A549 (cell line): ENCODE measurements at regions not wholly inside any gene's neighbourhood (a gene's known extent, or its start where the extent isn't known, plus 50 kb on each side); places are given as distances from the start of the nearest gene placed in this dataset.

Source experiments
- ATAC-seq, 2 experiments: fragments of 200-7000 bp in 1 of 2; fragments of >200 bp in 1 of 2; cut with Nextera tagmentation in 1 of 2; cut with Tn5 transposase in 1 of 2; 3 replicates each; pipeline versions ENCODE4 v1.8.0 to v1.9.1; 2018 to 2020; ENCODE audit warnings: mild to moderate bottlenecking in 1 of 2, moderate library complexity in 1 of 2
- CTCF ChIA-PET: fragments of 300-600 bp; sonication (Branson Sonifier 250); formaldehyde crosslinking; extraction: SDS; loops from one replicate; lab custom pipeline; 2021; ENCODE audit warnings: antibody characterized with exemption, inconsistent platforms; lab: Yijun Ruan, JAX
- POLR2A ChIA-PET: fragments of 350-600 bp; formaldehyde crosslinking; extraction: SDS; loops from one replicate; lab custom pipeline; 2021; ENCODE audit warnings: antibody characterized with exemption, inconsistent platforms; lab: Yijun Ruan, JAX
- DNase-seq, 2 experiments: peaks; one replicate each; pipeline versions ENCODE4 v3.0.0 to v3.0.0-alpha.2; 2011 to 2016; ENCODE audit warnings: low read depth in 1 of 2, low spot score in 1 of 2
- FAIRE-seq: peaks from 2 replicates; lab custom pipeline; 2011; peaks lifted over from hg19 to GRCh38; lab: Jason Lieb, UNC
- H3K27ac ChIP-seq, 2 experiments: fragments of >200 bp; sonication (Bioruptor Twin); formaldehyde crosslinking; 3 replicates each; pipeline ENCODE4 v1.5.1; 2016 to 2017
- H3K4me1 ChIP-seq: fragments of >200 bp; sonication (Bioruptor Twin); formaldehyde crosslinking; 3 replicates; pipeline ENCODE4 v1.6.1; 2016
- H3K4me2 ChIP-seq: fragments of >200 bp; sonication (Bioruptor Twin); formaldehyde crosslinking; 3 replicates; pipeline ENCODE4 v1.6.1; 2016
- H3K4me3 ChIP-seq: fragments of >200 bp; sonication (Bioruptor Twin); formaldehyde crosslinking; 3 replicates; pipeline ENCODE4 v1.5.1; 2016
- H3K9me3 ChIP-seq: fragments of >200 bp; sonication (Bioruptor Twin); formaldehyde crosslinking; 3 replicates; pipeline ENCODE4 v1.6.1; 2016
- BHLHE40 ChIP-seq: IDR thresholded peaks from 2 replicates; pipeline ENCODE4 v1.6.1; 2012; ENCODE audit warnings: low read depth, low read length, inconsistent platforms
- CBX2 ChIP-seq: fragments of 200-600 bp; sonication (generic); IDR thresholded peaks from 2 replicates; pipeline ENCODE4 v1.6.1; 2016; ENCODE audit warnings: low read depth, mild to moderate bottlenecking, borderline replicate concordance
- CBX8 ChIP-seq: fragments of 200-600 bp; sonication (generic); IDR thresholded peaks from 2 replicates; pipeline ENCODE4 v1.6.1; 2016
- CHD2 ChIP-seq: fragments of 150-350 bp; IDR thresholded peaks from 2 replicates; pipeline ENCODE4 v1.6.1; 2014; ENCODE audit warnings: low read length; ENCODE audit not compliant: partially characterized antibody
- CHD4 ChIP-seq: fragments of 200-600 bp; sonication (generic); IDR thresholded peaks from 2 replicates; pipeline ENCODE4 v1.6.1; 2016; ENCODE audit warnings: antibody characterized with exemption, mild to moderate bottlenecking, borderline replicate concordance
- EHMT2 ChIP-seq: fragments of 200-600 bp; sonication (generic); IDR thresholded peaks from 2 replicates; pipeline ENCODE4 v1.6.1; 2016; ENCODE audit warnings: antibody characterized with exemption, low read depth, mild to moderate bottlenecking, moderate library complexity
- ESRRA ChIP-seq: fragments of 150-350 bp; IDR thresholded peaks from 2 replicates; pipeline ENCODE4 v1.6.1; 2014; ENCODE audit warnings: mild to moderate bottlenecking, low read length, borderline replicate concordance
- FOSL2 ChIP-seq, 2 experiments: fragments of 450-650 bp in 1 of 2; fragments of >200 bp in 1 of 2; sonication (Bioruptor Twin) in 1 of 2; formaldehyde crosslinking; IDR thresholded peaks; 2 replicates each; pipeline versions ENCODE4 v1.5.0 to v1.6.1; 2016 to 2020; ENCODE audit warnings: mild to moderate bottlenecking in 1 of 2, moderate library complexity in 1 of 2
- HDAC2 ChIP-seq: fragments of 200-600 bp; sonication (generic); IDR thresholded peaks from 2 replicates; pipeline ENCODE4 v1.6.1; 2016
- JUN ChIP-seq, 2 experiments: fragments of >200 bp; sonication (Bioruptor Twin); formaldehyde crosslinking; IDR thresholded peaks; 2 replicates in 1 of 2; 3 replicates in 1 of 2; pipeline ENCODE4 v1.6.1; 2016 to 2017
- JUNB ChIP-seq: fragments of >200 bp; sonication (Bioruptor Twin); formaldehyde crosslinking; IDR thresholded peaks from 2 replicates; pipeline ENCODE4 v1.6.1; 2016
- KDM1A ChIP-seq: fragments of 200-600 bp; sonication (generic); IDR thresholded peaks from 2 replicates; pipeline ENCODE4 v1.6.1; 2016; ENCODE audit warnings: low read depth, mild to moderate bottlenecking
- MAFK ChIP-seq: fragments of 450-650 bp; IDR thresholded peaks from 2 replicates; pipeline ENCODE4 v1.6.1; 2014; ENCODE audit not compliant: partially characterized antibody
- RNF2 ChIP-seq: fragments of 200-600 bp; sonication (generic); IDR thresholded peaks from 2 replicates; pipeline ENCODE4 v1.6.1; 2016; ENCODE audit warnings: low read depth, mild to moderate bottlenecking, antibody characterized with exemption, moderate library complexity, borderline replicate concordance
- SMC3 ChIP-seq: fragments of >200 bp; sonication (Bioruptor Twin); formaldehyde crosslinking; IDR thresholded peaks from 3 replicates; pipeline ENCODE4 v1.6.1; 2018; ENCODE audit warnings: inconsistent platforms
- TFCP2L1 ChIP-seq: fragments of 250-450 bp; sonication (Bioruptor Pico); IDR thresholded peaks from 2 replicates; pipeline ENCODE4 v1.5.0; 2021; ENCODE audit warnings: mild to moderate bottlenecking
- ZC3H11A ChIP-seq: fragments of 450-650 bp; IDR thresholded peaks from 2 replicates; pipeline ENCODE4 v1.6.1; 2014; ENCODE audit warnings: antibody characterized with exemption, mild to moderate bottlenecking
- WGBS: methylation state at CpG from one replicate; pipeline ENCODE4 v1.1.6; 2017; ENCODE audit errors: missing lambda C conversion rate; 5-methylcytosine and 5-hydroxymethylcytosine counted together
- TF ChIP-seq, protein P1 (sequence below): fragments of 200-600 bp; sonication (generic); IDR thresholded peaks from 2 replicates; pipeline ENCODE4 v1.6.1; 2016; ENCODE audit warnings: antibody characterized with exemption, mild to moderate bottlenecking, moderate library complexity
- TF ChIP-seq, protein P2 (sequence below): fragments of 250-450 bp; sonication (Bioruptor Pico); IDR thresholded peaks from 2 replicates; pipeline ENCODE4 v1.5.0; 2021; ENCODE audit warnings: mild to moderate bottlenecking, moderate library complexity, borderline replicate concordance
- TF ChIP-seq, protein P3 (sequence below): fragments of >200 bp; sonication (Bioruptor Twin); formaldehyde crosslinking; IDR thresholded peaks from 2 replicates; pipeline ENCODE4 v1.6.1; 2016
- TF ChIP-seq, protein P4 (sequence below): fragments of 450-650 bp; IDR thresholded peaks from 2 replicates; pipeline ENCODE4 v1.6.1; 2014; ENCODE audit warnings: antibody characterized with exemption
- TF ChIP-seq, protein P5 (sequence below): IDR thresholded peaks from 2 replicates; pipeline ENCODE4 v1.6.1; 2012

DNA sequence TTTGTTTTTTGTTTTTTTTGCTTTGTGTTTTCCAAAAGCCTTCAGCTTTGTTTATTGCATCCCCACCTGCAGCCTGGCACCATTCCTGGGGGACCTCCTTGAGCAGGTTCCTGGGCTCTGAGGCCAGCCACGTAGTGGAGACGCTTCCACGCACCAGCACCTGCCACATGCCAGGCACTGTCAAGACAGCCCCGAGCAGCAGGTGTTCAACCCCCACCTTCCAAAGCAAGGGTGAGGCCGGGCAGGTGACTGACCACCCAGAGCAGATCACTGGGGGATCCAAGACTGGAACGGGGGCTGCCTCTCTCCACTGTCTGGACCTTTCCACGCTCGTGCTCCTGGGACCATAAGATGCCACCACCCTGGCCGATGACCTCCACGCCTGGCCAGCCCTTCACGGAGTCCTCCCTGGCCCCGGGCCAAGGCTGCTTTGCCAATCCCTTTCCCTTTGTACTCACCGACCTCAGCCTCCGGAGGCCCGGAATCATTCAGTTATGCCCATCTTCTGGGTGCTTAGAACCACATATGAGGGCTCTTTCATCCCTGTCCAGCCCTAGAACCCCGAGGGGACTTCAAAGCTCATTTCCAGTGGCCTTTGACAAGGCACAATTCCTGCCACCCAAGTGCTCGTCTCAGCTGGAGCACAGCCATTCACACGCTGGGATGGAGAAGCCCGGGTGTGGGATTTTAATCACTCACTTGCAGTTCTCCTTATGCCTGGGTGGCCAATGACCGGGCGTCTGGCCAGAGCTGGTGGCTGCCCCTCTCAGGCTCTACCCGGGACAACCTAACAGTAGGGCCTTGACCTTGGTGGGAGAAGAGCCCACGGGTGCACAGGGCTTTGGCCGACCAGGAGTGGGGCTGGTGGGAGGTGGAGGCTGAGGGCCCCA lies 330.8 kb downstream of the NPHP4 start:
- Histone ChIP-seq H3K4me1 (no peaks in the 10 kb centered on the region), H3K4me2 (no peak overlapping the region), H3K27ac (no peak overlapping the region), H3K9me3 (no peaks in the 10 kb centered on the region), H3K4me3 (no peak overlapping the region)
- ChIA-PET POLR2A (no interaction called here), CTCF (no interaction called here)
- WGBS = 31% methylated on average over 14 of the region's 24 CpGs
- no peak for FAIRE-seq
- DNase-seq = no peak
- TF ChIP-seq ZC3H11A = no peak
- TF ChIP-seq, protein P1, sequence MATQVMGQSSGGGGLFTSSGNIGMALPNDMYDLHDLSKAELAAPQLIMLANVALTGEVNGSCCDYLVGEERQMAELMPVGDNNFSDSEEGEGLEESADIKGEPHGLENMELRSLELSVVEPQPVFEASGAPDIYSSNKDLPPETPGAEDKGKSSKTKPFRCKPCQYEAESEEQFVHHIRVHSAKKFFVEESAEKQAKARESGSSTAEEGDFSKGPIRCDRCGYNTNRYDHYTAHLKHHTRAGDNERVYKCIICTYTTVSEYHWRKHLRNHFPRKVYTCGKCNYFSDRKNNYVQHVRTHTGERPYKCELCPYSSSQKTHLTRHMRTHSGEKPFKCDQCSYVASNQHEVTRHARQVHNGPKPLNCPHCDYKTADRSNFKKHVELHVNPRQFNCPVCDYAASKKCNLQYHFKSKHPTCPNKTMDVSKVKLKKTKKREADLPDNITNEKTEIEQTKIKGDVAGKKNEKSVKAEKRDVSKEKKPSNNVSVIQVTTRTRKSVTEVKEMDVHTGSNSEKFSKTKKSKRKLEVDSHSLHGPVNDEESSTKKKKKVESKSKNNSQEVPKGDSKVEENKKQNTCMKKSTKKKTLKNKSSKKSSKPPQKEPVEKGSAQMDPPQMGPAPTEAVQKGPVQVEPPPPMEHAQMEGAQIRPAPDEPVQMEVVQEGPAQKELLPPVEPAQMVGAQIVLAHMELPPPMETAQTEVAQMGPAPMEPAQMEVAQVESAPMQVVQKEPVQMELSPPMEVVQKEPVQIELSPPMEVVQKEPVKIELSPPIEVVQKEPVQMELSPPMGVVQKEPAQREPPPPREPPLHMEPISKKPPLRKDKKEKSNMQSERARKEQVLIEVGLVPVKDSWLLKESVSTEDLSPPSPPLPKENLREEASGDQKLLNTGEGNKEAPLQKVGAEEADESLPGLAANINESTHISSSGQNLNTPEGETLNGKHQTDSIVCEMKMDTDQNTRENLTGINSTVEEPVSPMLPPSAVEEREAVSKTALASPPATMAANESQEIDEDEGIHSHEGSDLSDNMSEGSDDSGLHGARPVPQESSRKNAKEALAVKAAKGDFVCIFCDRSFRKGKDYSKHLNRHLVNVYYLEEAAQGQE = no peak
- no peak for TF ChIP-seq RNF2
- TF ChIP-seq BHLHE40 = no peak
- no peak for TF ChIP-seq ESRRA
- TF ChIP-seq HDAC2 = no peak
- TF ChIP-seq JUN (IDR thresholded peaks at IDR 0.05) = no peak
- no peak for TF ChIP-seq CBX8
- no peak for TF ChIP-seq CHD4
- no peak for TF ChIP-seq KDM1A
- TF ChIP-seq MAFK = no peak
- TF ChIP-seq, protein P2, sequence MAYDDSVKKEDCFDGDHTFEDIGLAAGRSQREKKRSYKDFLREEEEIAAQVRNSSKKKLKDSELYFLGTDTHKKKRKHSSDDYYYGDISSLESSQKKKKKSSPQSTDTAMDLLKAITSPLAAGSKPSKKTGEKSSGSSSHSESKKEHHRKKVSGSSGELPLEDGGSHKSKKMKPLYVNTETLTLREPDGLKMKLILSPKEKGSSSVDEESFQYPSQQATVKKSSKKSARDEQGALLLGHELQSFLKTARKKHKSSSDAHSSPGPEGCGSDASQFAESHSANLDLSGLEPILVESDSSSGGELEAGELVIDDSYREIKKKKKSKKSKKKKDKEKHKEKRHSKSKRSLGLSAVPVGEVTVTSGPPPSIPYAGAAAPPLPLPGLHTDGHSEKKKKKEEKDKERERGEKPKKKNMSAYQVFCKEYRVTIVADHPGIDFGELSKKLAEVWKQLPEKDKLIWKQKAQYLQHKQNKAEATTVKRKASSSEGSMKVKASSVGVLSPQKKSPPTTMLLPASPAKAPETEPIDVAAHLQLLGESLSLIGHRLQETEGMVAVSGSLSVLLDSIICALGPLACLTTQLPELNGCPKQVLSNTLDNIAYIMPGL (CRISPR knock-in tag) = no peak
- TF ChIP-seq EHMT2 = no peak
- TF ChIP-seq FOSL2 (IDR thresholded peaks at IDR 0.05) = no peak
- TF ChIP-seq FOSL2 (CRISPR knock-in tag; IDR thresholded peaks at IDR 0.05) = no peak
- TF ChIP-seq, protein P3, sequence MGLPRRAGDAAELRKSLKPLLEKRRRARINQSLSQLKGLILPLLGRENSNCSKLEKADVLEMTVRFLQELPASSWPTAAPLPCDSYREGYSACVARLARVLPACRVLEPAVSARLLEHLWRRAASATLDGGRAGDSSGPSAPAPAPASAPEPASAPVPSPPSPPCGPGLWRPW = no peak
- TF ChIP-seq, protein P4, sequence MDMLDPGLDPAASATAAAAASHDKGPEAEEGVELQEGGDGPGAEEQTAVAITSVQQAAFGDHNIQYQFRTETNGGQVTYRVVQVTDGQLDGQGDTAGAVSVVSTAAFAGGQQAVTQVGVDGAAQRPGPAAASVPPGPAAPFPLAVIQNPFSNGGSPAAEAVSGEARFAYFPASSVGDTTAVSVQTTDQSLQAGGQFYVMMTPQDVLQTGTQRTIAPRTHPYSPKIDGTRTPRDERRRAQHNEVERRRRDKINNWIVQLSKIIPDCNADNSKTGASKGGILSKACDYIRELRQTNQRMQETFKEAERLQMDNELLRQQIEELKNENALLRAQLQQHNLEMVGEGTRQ = no peak
- TF ChIP-seq CBX2 = no peak
- TF ChIP-seq SMC3 = no peak
- no peak for ATAC-seq

DNA sequence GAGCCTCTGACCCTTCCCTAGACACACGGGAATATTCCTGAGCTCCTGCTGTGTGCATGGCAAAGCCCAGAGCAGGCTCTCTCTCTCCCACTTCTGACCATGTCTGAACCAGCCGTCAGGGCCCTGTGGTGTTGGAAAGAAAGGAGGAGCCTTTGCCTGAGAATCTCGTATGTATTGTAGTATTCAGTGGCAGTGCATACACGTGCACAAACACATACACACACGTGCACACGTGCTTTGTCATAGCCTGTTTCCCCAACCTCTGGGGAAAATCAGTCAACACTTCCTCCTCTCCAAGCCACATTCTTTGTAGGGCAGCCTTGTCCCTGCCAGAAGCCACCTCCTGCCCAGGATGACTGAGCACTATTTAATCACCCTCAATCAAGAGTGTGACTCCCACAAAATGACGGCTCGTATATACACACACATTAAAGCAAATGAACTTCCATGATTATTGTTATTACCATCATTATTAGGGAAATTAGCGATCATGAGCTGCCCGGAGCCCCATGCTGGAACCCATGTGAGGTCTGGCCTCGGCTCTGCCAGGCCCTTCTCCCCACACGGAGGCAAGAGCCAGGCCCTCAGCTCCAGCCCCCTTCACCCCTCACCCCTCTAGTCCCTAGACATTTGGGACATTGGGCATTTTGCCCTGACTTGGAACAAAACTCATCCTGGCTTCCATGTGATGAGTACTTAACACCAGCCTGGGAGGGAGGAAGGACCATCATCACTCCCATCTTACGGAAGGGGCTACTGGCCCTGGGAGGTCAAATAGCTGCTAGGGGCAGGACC lies 331.9 kb downstream of the NPHP4 start:
- CTCF ChIA-PET = no interaction called here
- POLR2A ChIA-PET = no interaction called here
- no peak overlapping the region for H3K4me2 ChIP-seq
- 36% methylated on average over 11 of the region's 13 CpGs for WGBS
- no peaks in the 10 kb centered on the region for H3K9me3 ChIP-seq
- H3K4me3 ChIP-seq = no peak overlapping the region
- no peak overlapping the region for H3K27ac ChIP-seq
- ATAC-seq (no peak), DNase-seq (no peak), FAIRE-seq (no peak)
- H3K4me1 ChIP-seq = no peaks in the 10 kb centered on the region
- no peak for TF ChIP-seq CHD4
- no peak for TF ChIP-seq ESRRA
- TF ChIP-seq JUNB = no peak
- TF ChIP-seq, protein P5, sequence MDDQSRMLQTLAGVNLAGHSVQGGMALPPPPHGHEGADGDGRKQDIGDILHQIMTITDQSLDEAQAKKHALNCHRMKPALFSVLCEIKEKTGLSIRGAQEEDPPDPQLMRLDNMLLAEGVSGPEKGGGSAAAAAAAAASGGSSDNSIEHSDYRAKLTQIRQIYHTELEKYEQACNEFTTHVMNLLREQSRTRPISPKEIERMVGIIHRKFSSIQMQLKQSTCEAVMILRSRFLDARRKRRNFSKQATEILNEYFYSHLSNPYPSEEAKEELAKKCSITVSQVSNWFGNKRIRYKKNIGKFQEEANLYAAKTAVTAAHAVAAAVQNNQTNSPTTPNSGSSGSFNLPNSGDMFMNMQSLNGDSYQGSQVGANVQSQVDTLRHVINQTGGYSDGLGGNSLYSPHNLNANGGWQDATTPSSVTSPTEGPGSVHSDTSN = no peak
- TF ChIP-seq, protein P3 = no peak
- no peak for TF ChIP-seq TFCP2L1
- TF ChIP-seq CHD2 = no peak
- TF ChIP-seq RNF2 = no peak
- TF ChIP-seq KDM1A = no peak
